HepG2 (cell line): ENCODE measurements at regions not wholly inside any gene's neighbourhood (a gene's known extent, or its start where the extent isn't known, plus 50 kb on each side); places are given as distances from the start of the nearest gene placed in this dataset.

Source experiments
- ATAC-seq: fragments of 200-7000 bp; cut with Tn5 transposase; 3 replicates; pipeline ENCODE4 v1.9.1; 2020; ENCODE audit warnings: mild to moderate bottlenecking, moderate library complexity
- BruUV-seq: library from RNA; stranded (reverse); fragments of 400-500 nt; replicated peaks from 2 replicates; lab custom pipeline; 2021; lab: Mats Ljungman, UMichigan
- CTCF ChIA-PET: fragments of 300-600 bp; formaldehyde crosslinking; extraction: SDS; loops from one replicate; lab custom pipeline; 2021; ENCODE audit warnings: low total read pairs, inconsistent platforms, low intra/inter-chr PET ratio; lab: Yijun Ruan, JAX
- POLR2A ChIA-PET: fragments of 350-600 bp; sonication (Branson Sonifier 250); formaldehyde crosslinking; loops from one replicate; lab custom pipeline; 2020; ENCODE audit warnings: antibody characterized with exemption, inconsistent platforms; lab: Yijun Ruan, JAX
- DNase-seq: peaks from one replicate; pipeline ENCODE4 v3.0.0-alpha.2; 2015; ENCODE audit warnings: low spot score
- FAIRE-seq: peaks from 3 replicates; lab custom pipeline; 2011; peaks lifted over from hg19 to GRCh38; lab: Jason Lieb, UNC
- H2AFZ ChIP-seq: one replicate; pipeline ENCODE4 v1.6.1; 2011; ENCODE audit warnings: low read length, inconsistent platforms
- H3K27ac ChIP-seq: fragments of 300-600 bp; 3 replicates; pipeline ENCODE4 v1.8.0; 2011; ENCODE audit warnings: mixed run types, mild to moderate bottlenecking, mixed read lengths, low read length, inconsistent platforms; ENCODE audit not compliant: insufficient read depth; ENCODE audit errors: extremely low read length
- H3K27me3 ChIP-seq, 2 experiments: fragments of 200-600 bp in 1 of 2; 2 replicates in 1 of 2; 3 replicates in 1 of 2; pipeline versions ENCODE4 v1.6.0 to v1.8.0; 2011; ENCODE audit warnings: low read length in 2 of 2, mild to moderate bottlenecking in 2 of 2, moderate library complexity in 2 of 2, inconsistent platforms in 1 of 2; ENCODE audit not compliant: insufficient read depth in 2 of 2, control insufficient read depth in 1 of 2
- H3K36me3 ChIP-seq, 2 experiments: fragments of 200-600 bp in 1 of 2; replicated peaks in 1 of 2; 2 replicates in 1 of 2; 3 replicates in 1 of 2; pipeline versions ENCODE4 v1.5.1 to v1.8.0; 2011; ENCODE audit warnings: low read length in 2 of 2, inconsistent platforms in 1 of 2; ENCODE audit not compliant: insufficient read depth in 2 of 2, control insufficient read depth in 1 of 2
- H3K4me1 ChIP-seq: 2 replicates; pipeline ENCODE4 v1.5.1; 2012; ENCODE audit warnings: low read length, inconsistent platforms; ENCODE audit not compliant: insufficient read depth
- H3K4me2 ChIP-seq: 2 replicates; pipeline ENCODE4 v1.6.0; 2011; ENCODE audit warnings: low read depth, low read length, inconsistent platforms
- H3K4me3 ChIP-seq, 3 experiments: fragments of 200-600 bp in 1 of 3; sonication (generic), shearing (Covaris generic) in 1 of 3; replicated peaks in 1 of 3; 2 replicates each; pipeline ENCODE4 v1.5.1; 2011 to 2016; ENCODE audit warnings: low read length in 3 of 3, inconsistent platforms in 2 of 3, low read depth in 2 of 3, mild to moderate bottlenecking in 2 of 3, control low read depth in 1 of 3, mixed read lengths in 1 of 3; ENCODE audit not compliant: insufficient read depth in 1 of 3
- H3K79me2 ChIP-seq: one replicate; pipeline ENCODE4 v1.6.1; 2011; ENCODE audit warnings: low read length, inconsistent platforms; ENCODE audit not compliant: insufficient read depth
- H3K9ac ChIP-seq: 2 replicates; pipeline ENCODE4 v1.6.0; 2011; ENCODE audit warnings: mild to moderate bottlenecking, low read depth, low read length, inconsistent platforms; ENCODE audit not compliant: insufficient read depth
- H3K9me3 ChIP-seq: 2 replicates; pipeline ENCODE4 v1.5.1; 2012; ENCODE audit warnings: mild to moderate bottlenecking, low read length
- H4K20me1 ChIP-seq: 2 replicates; pipeline ENCODE4 v1.6.0; 2011; ENCODE audit warnings: inconsistent platforms, mild to moderate bottlenecking, low read length, moderate library complexity; ENCODE audit not compliant: insufficient read depth
- HNRNPK ChIP-seq: fragments of 200-400 bp; formaldehyde crosslinking; IDR thresholded peaks from 2 replicates; pipeline ENCODE4 v1.6.1; 2018; ENCODE audit warnings: low read length, low read depth, moderate library complexity, mild to moderate bottlenecking; ENCODE audit not compliant: poor library complexity, severe bottlenecking
- REL ChIP-seq: sonication (generic); formaldehyde crosslinking; conservative IDR thresholded peaks from 2 replicates; pipeline ENCODE4 v1.8.0; 2022; ENCODE audit warnings: mild to moderate bottlenecking, missing genetic modification reagents, moderate library complexity
- SYNCRIP ChIP-seq: fragments of 200-400 bp; formaldehyde crosslinking; IDR thresholded peaks from 2 replicates; pipeline ENCODE4 v1.6.1; 2018; ENCODE audit warnings: mild to moderate bottlenecking, low read depth, low read length; ENCODE audit not compliant: insufficient read depth
- ZBED4 ChIP-seq: sonication (generic); formaldehyde crosslinking; IDR thresholded peaks from 2 replicates; pipeline ENCODE4 v1.4.0; 2020; ENCODE audit warnings: missing genetic modification reagents, borderline replicate concordance
- ZC3H4 ChIP-seq: sonication (generic); formaldehyde crosslinking; IDR thresholded peaks from 2 replicates; pipeline ENCODE4 v1.4.0; 2020; ENCODE audit warnings: missing genetic modification reagents, borderline replicate concordance
- ZNF33B ChIP-seq: sonication (generic); formaldehyde crosslinking; IDR thresholded peaks from 2 replicates; pipeline ENCODE4 v1.5.1; 2020; ENCODE audit warnings: mild to moderate bottlenecking, missing genetic modification reagents
- ZNF430 ChIP-seq: sonication (generic); formaldehyde crosslinking; IDR thresholded peaks from 2 replicates; pipeline ENCODE4 v1.9.0; 2021; ENCODE audit warnings: mild to moderate bottlenecking, missing genetic modification reagents
- ZNF549 ChIP-seq: sonication (generic); formaldehyde crosslinking; IDR thresholded peaks from 2 replicates; pipeline ENCODE4 v1.5.0; 2020; ENCODE audit warnings: missing genetic modification reagents
- WGBS: methylation state at CpG from one replicate; pipeline ENCODE4 v1.1.6; 2017; ENCODE audit warnings: low lambda C conversion rate; 5-methylcytosine and 5-hydroxymethylcytosine counted together
- in situ Hi-C: cut with HindIII; loops from 2 replicates; pipeline ENCODE4 v1.10.0; 2017; ENCODE audit warnings: low pct_unique_long_range_greater_than_20kb; ENCODE audit not compliant: extremely low pct_ligation_motif_present
- intact Hi-C: fragments of 100-400 bp; cut with micrococcal nuclease; formaldehyde crosslinking; loops from one replicate; pipeline ENCODE4 v1.10.0; 2022; ENCODE audit not compliant: unreplicated experiment

GRCh38 chr21:27743971-27744564 is 777.2 kb upstream of the ADAMTS5 start:
- H2AFZ ChIP-seq, result no peak overlapping the region
- no peaks in the 10 kb centered on the region for H3K4me1 ChIP-seq
- CTCF ChIA-PET, result no interaction called here
- no peak overlapping the region for H3K4me2 ChIP-seq
- ATAC-seq, result no peak
- DNase-seq, result no peak
- intact Hi-C loops, result no loop called here
- 7% methylated on average over 4 of the region's 7 CpGs for WGBS
- H3K36me3 ChIP-seq, result no peaks in the 10 kb centered on the region
- BruUV-seq, result no TSS peak
- H3K27ac ChIP-seq, result no peak overlapping the region
- H3K27me3 ChIP-seq, result no peaks in the 10 kb centered on the region
- FAIRE-seq, result no peak
- H4K20me1 ChIP-seq, result no peaks in the 10 kb centered on the region
- H3K4me3 ChIP-seq, result no peak overlapping the region
- H3K79me2 ChIP-seq, result no peaks in the 10 kb centered on the region
- H3K9ac ChIP-seq, result no peak overlapping the region
- TF ChIP-seq HNRNPK (no peak), ZNF549 (CRISPR knock-in tag) (no peak), SYNCRIP (no peak), ZNF33B (CRISPR knock-in tag) (no peak), ZNF430 (no peak), REL (no peak)
- POLR2A ChIA-PET, result no interaction called here
- in situ Hi-C loops, result no loop called here
- H3K9me3 ChIP-seq, result peaks cover 86% of the 10 kb centered on the region

GRCh38 chr21:27741736-27742135 is 774.8 kb upstream of the ADAMTS5 start:
- POLR2A ChIA-PET, result no interaction called here
- ATAC-seq, result no peak
- no peak overlapping the region for H3K4me2 ChIP-seq
- H3K9me3 ChIP-seq, result peaks cover 85% of the 10 kb centered on the region
- no peak for DNase-seq
- intact Hi-C loops, result no loop called here
- no peaks in the 10 kb centered on the region for H3K27me3 ChIP-seq
- no peak overlapping the region for H3K4me3 ChIP-seq
- CTCF ChIA-PET, result no interaction called here
- no peaks in the 10 kb centered on the region for H3K79me2 ChIP-seq
- no peak for TF ChIP-seq ZC3H4 (CRISPR knock-in tag)
- no peak for TF ChIP-seq ZBED4
- TF ChIP-seq, all 625 proteins: peak for 0
- Histone ChIP-seq H3K36me3 (no peaks in the 10 kb centered on the region), H2AFZ (no peak overlapping the region), H3K9ac (no peak overlapping the region), H3K27ac (no peak overlapping the region), H3K4me1 (no peaks in the 10 kb centered on the region), H4K20me1 (no peaks in the 10 kb centered on the region)
- FAIRE-seq, result no peak
- 0% methylated on average over 2 of the region's 2 CpGs for WGBS
- BruUV-seq, result no TSS peak
- in situ Hi-C loops, result no loop called here
